Stimulated activated CD4-positive, alpha-beta T cell treated with anti-CD3 and anti-CD28 coated beads, TNF-alpha, amount 100 ng/mL, for 48 hours (primary cell): ENCODE measurements at regions not wholly inside any gene's neighbourhood (a gene's known extent, or its start where the extent isn't known, plus 50 kb on each side); places are given as distances from the start of the nearest gene placed in this dataset.
A peak's percentile ranks its signal among the peaks of the same experiment; 100 is the strongest.

Experiments
- DNase-seq, 3 donors: peaks; one replicate each; pipeline ENCODE4 v3.0.0-alpha.2; 2020; ENCODE audit warnings: low read depth in 3 of 3

DNA sequence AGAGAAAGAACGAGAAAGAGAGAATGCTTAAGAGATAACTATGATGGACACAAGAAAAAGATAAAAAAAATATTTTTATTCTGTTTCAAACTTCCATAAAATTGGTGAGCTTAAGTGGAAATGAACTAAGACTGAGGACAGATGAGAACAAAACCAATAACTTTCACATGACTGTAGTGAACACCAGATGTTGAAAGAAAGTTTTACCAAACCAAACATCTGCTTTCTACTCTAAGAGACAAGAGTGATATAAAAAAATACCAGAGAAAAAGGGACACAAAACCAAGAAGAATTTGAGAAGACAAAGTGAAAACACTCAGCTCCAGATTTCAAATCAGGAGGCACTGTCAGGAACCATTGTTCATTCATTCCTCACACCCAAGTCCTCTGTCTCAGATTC is 147.9 kb downstream of the IMPG2 start:
- DNase-seq, result no peak

DNA sequence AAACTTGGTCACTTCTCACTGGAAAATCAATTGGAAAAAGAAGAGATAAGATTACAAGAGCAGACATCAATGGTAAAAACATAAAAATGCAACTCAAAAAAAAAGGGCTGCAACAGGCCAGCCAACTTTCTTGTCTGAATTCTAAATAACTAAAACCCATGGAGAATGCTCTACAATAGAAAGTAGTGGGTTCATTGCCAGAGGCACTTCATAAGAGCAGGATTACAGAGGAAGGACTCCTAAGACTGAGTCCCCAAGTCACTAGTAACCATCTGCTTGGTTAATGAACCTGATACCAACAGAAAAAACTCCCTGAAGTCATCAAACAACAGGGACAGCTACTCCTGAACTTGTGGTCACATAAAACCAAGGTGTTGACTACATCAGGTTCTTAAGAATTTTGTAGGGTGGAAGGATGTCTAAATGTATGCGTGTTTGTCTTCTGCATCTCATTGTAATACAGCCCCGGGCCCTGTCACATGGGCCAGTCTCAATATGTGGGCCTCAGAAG is 148.6 kb downstream of the IMPG2 start:
- DNase-seq, result peak in 1 of 3 donors; percentile 18

DNA sequence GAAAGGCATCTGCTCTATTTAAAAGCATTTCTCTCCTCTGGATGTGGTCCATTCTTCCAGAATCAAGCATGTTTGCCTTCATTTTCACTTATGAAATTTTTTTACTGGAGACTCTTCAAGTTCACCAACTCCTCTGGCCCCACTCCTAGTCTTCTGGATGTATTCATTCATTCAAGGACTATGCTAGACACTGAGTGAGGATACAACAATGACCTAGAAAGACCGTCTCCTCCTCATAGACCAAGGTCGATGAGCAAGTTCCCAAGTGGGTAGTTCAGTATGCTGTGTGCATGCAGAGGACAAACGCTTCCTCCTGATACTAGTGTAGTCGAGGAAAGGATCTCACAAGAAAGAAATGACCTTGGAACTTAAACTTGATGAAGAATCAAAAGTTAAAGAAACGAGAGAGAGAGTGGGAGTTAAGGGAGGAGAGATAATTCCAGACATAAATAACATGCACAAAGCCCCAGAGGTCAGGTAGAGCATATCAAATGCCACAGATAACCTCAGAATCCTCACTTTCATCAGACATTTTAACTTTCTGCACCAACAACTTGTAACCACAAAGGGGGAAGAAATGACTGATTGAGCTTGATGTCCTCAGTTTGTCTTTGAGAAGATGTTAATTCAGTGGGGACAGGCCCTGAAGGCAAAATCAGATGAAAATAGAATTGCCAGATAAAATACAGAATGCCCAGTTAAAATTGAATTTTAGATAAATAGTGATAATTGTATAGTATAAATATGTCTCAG is 149.4 kb downstream of the IMPG2 start:
- no peak for DNase-seq

DNA sequence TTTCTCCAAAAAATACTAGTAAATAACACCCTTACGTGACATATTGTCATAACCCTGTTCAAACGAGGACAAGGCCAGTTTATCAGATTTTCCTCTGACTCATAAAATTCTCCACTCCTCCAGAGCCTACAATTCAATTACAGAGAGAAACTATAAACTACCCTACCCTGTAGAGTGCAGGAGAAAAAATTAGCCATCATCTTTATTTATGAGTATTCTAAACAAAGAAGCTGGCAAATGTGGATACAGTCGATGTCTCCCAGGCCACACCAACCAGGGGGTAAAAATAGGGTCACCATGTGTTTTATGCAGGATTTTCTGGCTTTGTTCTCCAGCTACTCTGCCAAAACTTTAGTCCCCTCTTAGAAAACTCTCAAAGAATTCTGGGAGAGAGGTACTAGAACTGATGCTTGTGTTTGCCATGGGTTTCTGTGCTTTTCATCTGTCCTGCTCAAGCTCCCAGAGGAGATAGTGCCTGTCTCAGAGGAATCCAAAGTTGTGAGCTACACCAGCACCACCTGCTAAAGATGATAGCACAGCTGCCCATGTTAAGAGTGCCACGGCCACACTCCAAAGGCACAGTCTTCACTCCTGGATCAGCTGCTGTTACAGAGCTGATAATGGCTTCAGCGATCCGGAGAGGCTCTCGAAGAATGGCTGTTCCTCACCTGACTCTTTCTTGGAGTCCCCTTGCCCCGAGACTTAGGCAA is 150.2 kb downstream of the IMPG2 start:
- no peak for DNase-seq

DNA sequence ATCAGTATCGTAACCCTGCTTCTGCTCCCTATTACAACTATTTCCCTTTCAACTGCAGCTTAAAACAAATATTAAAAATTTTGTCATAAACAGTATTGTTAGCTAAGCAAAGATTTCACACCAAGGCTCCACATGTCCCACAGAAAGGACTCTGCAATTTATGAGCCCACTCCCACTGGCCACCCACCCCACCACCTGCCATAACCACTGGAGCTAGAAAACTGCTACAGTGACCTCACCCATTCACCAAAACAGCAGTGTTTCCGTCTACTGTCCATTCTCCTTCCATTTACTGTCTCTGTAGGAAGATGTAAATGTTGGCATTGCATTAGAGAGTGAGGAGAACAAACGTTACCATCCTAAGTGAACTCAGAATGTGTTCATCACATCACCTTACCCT is 150.9 kb downstream of the IMPG2 start:
- no peak for DNase-seq

DNA sequence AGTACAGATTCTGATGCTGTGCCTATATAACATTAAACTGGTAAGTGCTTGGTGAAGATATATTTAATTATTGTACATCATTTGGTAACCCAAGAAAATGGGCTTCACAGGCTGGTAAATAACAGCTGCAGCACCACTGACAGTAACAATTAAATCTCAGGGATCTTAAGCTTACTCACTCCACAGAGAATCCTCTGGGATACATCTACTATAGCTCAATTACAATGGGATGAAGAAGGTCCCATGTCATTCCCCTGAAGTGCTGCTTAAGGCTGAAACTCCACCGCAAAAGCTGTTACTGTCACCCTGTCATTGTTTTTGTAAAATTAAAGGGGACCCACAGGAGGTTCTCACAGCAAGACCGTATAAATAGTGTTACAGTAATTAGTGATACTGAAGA is 153.0 kb downstream of the IMPG2 start:
- DNase-seq, result no peak

DNA sequence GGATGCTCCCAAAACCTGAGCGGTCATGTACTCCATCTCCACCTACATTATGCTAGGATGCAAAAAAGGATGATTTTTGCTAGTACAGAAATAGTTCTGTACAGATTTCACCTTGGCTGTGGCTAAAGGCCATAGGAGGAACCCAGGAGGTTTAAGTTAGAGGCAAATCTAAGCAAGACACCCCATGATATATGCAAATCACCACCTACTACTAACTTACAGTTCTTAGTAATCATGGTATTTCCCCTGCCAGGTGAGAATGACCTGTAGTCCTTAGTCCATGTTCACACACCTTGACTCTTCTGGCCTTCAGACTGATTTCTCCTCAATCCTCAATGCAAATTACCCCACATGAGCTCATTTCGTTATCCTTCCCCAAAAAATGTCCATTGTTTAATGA is 154.2 kb downstream of the IMPG2 start:
- DNase-seq, result no peak

DNA sequence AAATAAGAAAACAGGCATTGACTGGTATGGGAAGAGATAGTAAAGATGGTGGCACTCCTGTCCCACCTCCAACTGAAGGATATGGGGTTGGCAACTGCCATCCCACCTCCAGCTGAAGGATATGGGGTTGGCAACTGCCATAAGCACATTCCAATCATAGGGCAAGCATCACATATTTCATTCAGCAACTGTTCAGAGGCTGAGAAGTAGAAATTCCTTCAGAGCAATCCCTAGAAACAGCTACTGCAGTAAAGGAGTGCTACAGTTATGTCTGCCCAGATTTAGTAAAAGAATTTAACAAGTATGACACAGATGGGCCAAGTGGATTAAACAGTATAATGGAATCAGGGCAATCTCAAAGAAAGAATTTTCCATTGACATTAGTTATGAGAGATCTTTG is 156.8 kb downstream of the IMPG2 start:
- no peak for DNase-seq

DNA sequence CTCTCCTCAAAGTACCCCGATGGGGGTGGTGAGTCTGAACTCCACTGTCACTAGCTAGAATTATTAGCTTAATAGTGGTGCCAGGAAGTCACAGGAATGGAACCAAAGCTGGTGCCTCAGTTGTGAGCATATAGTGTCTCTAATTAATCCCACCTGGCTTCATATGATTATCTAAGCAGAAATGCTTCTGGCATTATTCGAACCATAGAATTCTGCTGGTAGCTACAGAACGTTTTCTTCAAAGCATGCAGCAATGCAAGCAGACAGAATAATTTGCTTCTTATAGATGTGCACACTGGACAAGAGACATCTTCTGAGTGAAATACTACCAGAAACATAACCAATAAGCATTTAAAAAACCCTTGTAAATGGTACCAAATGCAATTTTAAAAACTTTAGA is 160.9 kb downstream of the IMPG2 start:
- DNase-seq, result no peak

DNA sequence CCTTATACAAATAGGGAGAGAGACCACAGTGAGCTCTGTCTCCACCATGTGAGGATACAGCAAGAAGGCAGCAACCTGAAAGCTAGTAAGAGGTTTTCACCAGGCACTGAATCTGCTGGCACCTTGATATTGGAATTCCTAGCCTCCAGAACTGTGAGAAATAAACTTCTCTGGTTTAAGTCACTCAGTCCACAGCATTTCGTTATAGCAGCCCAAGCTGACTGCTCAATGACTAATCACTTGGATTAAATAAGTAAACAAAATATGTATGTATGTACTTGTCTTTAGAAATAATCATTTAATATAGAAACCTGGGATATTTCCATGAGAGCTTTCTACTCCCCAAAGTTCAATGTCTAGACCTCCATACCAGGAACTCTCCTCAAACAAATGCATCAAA is 162.0 kb downstream of the IMPG2 start:
- no peak for DNase-seq

DNA sequence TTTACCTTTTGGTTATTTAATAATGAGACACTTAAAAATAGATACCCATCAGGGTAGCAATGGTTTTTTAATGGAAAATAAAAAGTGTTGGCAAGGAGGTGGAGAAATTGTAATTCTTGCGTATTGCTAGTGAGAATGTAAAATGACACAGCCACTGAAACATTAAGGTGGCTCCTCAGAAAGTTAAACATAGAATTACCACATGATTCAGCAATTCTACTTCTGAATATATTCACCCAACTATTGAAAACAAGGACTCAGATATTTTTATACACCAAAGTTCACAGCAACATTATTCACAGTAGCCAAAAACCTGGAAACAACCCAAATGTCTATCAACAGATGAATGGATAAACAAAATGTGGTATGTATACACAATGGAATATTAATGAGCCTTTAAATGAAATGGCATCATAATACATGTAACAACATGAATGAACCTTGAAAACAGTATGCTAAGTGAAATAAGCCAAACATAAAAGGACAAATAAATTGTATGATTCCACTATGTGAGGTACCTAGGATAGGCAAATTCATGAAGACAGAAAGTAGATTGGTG is 163.5 kb downstream of the IMPG2 start:
- no peak for DNase-seq

DNA sequence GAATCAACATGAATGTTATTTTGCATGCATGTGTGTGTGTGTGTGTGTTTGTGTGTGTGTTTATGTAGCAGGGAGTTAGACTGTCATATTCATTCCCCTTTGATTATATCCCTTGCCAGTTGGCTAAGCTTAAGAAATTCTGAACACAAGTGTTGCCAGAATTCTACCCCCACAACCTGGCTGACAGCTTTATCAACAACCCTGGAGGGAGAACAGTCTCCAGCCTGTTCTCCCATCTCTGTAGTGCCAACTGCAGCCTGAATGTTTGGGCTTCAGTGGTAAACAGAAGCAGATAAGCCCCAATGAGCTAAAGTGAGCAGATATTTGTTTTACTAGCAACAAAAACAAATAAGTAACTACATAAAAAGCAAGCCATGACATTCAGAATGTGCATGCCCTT is 162.6 kb upstream of the ABI3BP start:
- no peak for DNase-seq

DNA sequence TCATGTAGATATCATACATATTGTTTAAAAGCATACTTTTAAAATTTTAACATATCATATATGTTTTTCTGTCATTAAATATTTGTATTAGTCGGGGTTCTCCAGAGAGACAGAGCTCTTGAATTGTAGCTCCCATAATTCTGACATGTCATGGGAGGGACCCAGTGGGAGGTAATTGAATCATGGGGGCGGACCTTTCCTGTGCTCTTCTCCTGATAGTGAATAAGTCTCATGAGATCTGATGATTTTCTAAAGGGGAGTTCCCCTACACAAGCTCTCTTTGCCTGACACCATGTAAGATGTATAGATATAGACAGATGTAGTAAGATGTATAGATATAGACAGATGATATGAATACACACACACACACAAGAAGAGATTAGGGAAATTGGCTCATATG is 161.2 kb upstream of the ABI3BP start:
- no peak for DNase-seq

DNA sequence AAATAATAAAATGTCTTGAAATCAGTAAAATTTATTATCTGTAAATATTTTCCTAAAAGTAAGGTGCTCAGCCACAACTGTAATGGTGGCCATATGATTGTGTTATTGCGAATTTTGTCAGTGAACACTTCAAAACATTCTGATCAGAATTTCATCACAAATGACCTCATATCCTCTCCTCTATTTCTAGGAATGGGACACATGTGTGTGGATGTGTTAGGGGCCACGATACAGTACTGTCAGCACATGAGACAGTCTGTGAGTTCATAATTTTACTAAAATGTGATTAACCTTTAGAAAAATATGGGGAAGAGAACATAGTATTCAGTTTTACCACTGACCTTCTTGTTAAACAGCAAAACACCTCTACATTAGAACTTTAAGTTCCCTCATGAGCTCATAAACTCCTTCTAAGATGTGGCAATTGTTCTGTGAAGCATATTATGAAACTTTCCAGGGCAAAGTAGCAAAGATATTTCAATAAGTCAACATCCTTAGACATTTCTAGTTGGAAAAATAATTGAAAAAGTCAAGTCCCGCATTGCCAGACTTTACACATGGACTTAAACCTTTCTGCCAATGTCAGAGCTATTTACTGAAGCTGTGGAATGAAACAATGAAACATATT is 158.2 kb upstream of the ABI3BP start:
- no peak for DNase-seq

DNA sequence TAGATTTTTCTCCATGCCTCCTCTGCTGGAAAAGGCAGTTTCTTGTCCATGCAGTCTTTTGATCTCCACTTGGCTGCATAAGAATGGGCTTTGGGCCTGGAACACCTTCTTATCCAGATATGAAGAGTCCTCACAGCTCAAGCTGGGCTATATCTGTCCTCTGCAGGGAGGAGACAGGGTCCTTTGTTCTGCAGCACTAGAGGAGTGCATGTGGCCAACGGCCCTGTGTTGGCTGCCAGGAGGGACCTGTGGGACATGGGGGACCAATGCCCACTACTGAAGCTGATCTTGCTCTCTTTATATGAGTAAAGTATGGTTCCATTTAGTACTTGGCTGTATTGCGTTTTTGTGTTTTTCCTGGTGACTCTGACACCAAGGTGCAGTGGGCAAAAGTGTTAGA is 157.3 kb upstream of the ABI3BP start:
- DNase-seq, result no peak

DNA sequence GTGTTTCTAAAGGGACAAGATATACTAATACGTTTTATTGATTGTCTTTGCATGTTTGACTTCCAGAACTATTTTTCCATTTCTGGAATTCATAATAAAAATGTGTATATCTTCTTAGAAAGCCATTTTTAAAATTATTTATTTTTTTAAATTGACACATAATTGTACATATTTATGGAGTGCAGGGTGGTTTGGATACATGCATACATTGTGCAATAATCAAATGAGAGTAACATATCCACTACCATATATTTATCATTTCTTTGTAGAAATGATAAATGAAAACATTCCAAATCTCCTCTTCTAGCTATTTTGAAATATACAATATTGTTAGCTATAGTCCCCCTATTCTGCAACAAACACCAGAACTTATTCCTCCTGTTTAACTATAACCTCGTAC is 156.5 kb upstream of the ABI3BP start:
- DNase-seq, result no peak

DNA sequence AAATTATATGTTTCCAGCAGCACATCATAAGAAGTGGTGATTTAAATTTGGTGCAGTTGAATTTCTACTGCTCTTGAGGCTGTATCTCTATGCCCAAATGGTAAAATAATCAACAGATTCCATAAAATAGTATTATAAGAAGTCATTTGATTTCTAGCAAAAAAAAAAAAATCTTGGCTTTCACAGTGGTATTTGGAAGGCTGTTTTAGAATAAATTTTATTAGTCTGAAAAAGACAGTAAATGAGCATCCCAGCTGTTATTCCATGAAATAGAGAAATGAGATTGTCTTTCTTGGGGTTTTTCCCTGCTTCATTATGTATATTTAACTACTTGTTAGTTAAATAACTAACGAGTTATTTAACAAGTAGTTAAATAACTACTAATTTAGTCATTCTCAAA is 156.0 kb upstream of the ABI3BP start:
- no peak for DNase-seq

DNA sequence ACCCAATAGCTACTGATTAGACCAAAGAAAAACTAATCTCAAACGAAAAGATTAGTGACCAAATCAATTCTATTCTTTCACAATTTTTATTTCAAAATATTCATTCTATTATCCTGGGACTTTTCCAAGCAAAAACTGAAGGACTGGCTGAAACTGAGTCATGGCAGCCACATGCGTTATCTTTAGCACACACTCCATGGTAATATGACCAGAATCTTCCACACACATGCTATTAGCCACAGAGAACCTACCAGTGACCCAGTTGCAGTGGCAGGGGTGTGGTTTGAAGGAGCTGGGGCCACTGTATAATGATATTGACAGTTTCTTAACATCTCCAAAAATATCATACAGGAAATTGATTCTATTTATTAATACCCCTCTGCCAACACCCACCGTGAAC is 154.8 kb upstream of the ABI3BP start:
- DNase-seq, result no peak

DNA sequence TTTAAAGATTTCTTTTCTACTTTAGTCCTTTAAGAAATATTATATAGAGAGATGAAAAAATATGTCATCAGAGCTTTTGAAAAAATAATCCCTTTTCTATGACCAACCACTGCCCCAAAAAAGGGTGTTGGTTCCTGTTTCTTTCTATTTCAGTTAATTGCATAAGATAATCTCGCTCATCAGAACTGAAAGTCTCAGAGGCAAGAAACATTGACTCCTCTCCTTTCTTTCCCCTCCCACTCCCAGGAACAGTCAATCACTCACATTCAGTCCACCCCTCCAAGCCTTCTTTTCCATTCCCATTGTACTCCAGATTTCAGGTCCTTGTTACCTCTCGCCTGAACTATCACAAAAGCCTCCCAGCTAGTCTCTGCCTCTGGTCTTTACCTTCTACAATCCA is 153.7 kb upstream of the ABI3BP start:
- no peak for DNase-seq

DNA sequence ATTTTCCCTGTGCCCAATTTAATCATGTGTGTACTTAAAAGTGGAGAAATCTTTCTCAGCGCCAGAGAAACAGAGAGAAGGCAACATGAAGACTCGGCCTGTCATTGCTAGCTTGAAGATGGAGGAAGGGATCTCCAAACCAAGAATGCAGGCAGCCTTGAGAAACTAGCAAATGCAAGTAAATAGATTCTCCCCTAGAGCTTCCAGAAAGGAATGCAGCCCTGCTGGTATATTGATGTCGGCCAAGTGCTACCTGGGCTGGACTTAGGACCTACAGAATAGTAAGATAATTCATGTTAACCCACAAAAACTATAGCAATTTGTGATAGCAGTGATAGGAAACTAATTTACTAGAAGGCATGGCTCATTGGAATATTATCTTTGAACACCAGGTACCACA is 150.9 kb upstream of the ABI3BP start:
- DNase-seq, result no peak

DNA sequence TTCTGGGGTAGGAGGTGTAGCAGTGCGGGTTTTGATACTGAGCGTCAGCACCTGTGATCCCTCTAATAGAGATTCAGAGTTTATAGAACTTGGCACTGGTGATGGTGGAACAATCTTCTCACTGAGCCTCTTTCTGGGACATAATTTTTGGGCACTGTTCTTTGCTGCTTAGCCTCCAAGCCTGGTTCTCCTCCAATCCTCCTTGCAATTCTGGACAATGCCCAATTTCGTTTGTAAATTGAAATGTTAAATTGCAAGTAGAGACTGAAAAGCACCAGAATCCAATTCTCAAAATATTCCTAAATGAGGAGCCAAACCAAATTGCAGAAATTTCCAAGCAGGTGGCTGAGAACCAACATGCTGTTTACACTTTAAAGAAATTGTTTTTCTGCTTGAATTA is 149.8 kb upstream of the ABI3BP start:
- no peak for DNase-seq

DNA sequence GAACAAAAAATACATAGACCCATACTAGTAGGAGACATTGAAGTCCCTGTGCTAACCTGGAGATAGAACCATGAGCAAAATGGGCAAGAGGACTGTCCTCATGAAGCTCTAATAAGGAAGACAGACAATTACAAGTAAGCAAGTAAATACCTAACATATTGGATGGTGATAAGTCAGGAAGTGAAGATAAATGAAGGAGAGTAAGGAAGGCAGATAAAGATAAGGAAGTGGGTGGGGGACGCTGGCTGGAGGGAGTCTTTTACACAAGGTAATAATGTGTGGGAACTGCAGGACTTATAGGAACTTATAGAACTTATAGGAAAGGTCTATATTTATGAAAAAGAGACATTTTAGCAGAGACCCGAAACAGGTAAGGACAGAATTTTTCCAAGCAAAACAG is 148.9 kb upstream of the ABI3BP start:
- no peak for DNase-seq

DNA sequence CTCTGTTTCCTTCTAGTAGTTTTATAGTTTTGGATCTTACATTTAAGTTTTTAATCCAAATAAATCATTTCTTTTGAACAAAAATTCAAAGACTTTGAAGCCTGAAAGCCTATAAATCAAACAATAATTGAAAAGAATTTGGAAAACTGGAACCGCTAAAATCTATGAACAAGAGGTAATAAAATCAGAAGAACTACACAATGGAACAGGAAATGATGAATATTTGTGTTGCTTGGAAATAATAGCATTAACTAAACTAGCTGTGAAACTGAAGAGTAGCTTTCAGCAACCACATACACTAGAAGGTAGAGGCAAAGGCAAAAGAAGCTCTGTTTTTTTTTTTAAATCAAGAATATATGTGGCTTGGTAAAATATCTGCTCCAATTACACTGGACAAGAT is 147.9 kb upstream of the ABI3BP start:
- no peak for DNase-seq
